Glomerular visceral epithelial cell (primary cell): ENCODE measurements at regions not wholly inside any gene's neighbourhood (a gene's known extent, or its start where the extent isn't known, plus 50 kb on each side); places are given as distances from the start of the nearest gene placed in this dataset.
"Not testable (repeated sequence)": the region's sequence is repeated elsewhere in the genome, so short reads cannot be mapped to it uniquely, and the experiment has no call there.

Source experiments
- DNase-seq: peaks from one replicate; pipeline ENCODE4 v3.0.0-alpha.2; 2016; ENCODE audit errors: extremely low spot score

- no peak for DNase-seq
Observed at GRCh38 chr10:84632866-84633265, 304.5 kb downstream of the CCSER2 start.

- no peak for DNase-seq
Observed at GRCh38 chr10:84634636-84635035, 306.2 kb downstream of the CCSER2 start.

GRCh38 chr10:84650628-84651027 lies 322.2 kb downstream of the CCSER2 start:
- DNase-seq, result not testable (repeated sequence)

- no peak for DNase-seq
Observed at GRCh38 chr10:84654671-84655070, 326.3 kb downstream of the CCSER2 start.

- no peak for DNase-seq
Observed at GRCh38 chr10:84659027-84659426, 330.6 kb downstream of the CCSER2 start.

- no peak for DNase-seq
Observed at GRCh38 chr10:84659497-84660439, 331.4 kb downstream of the CCSER2 start.

GRCh38 chr10:84660450-84661159 lies 332.2 kb downstream of the CCSER2 start:
- DNase-seq, result no peak

GRCh38 chr10:84665211-84665610 lies 336.8 kb downstream of the CCSER2 start:
- no peak for DNase-seq

GRCh38 chr10:84665883-84666463 lies 337.6 kb downstream of the CCSER2 start:
- DNase-seq, result no peak

GRCh38 chr10:84668186-84668763 lies 339.9 kb downstream of the CCSER2 start:
- DNase-seq, result no peak

GRCh38 chr10:84675060-84675459 lies 346.7 kb downstream of the CCSER2 start:
- DNase-seq, result no peak

GRCh38 chr10:84676536-84676935 lies 348.1 kb downstream of the CCSER2 start:
- DNase-seq, result no peak

GRCh38 chr10:84681781-84682180 lies 353.4 kb downstream of the CCSER2 start:
- no peak for DNase-seq

GRCh38 chr10:84683550-84683949 lies 355.2 kb downstream of the CCSER2 start:
- DNase-seq, result no peak

GRCh38 chr10:84683980-84684740 lies 355.8 kb downstream of the CCSER2 start:
- DNase-seq, result no peak

GRCh38 chr10:84685047-84685660 lies 356.8 kb downstream of the CCSER2 start:
- no peak for DNase-seq

- DNase-seq, result no peak
Observed at GRCh38 chr10:84693006-84693405, 364.6 kb downstream of the CCSER2 start.

GRCh38 chr10:84695902-84696301 lies 367.5 kb downstream of the CCSER2 start:
- no peak for DNase-seq

GRCh38 chr10:84696610-84697009 lies 368.2 kb downstream of the CCSER2 start:
- no peak for DNase-seq

- no peak for DNase-seq
Observed at GRCh38 chr10:84698989-84699388, 370.6 kb downstream of the CCSER2 start.
